Colonic mucosa (tissue), 4 donors: ENCODE measurements at regions not wholly inside any gene's neighbourhood (a gene's known extent, or its start where the extent isn't known, plus 50 kb on each side); places are given as distances from the start of the nearest gene placed in this dataset.

ENCODE experiments used
- DNase-seq: peaks from one replicate; pipeline ENCODE4 v3.0.0-alpha.2; 2020
- H3K27ac ChIP-seq: fragments of 200-600 bp; one replicate; pipeline ENCODE4 v1.8.0; 2021
- H3K27me3 ChIP-seq: fragments of 200-600 bp; one replicate; pipeline ENCODE4 v1.8.0; 2021
- H3K36me3 ChIP-seq: fragments of 200-600 bp; one replicate; pipeline ENCODE4 v1.8.0; 2021
- H3K4me1 ChIP-seq: fragments of 200-600 bp; one replicate; pipeline ENCODE4 v1.8.0; 2021; ENCODE audit warnings: mild to moderate bottlenecking
- H3K4me3 ChIP-seq: fragments of 200-600 bp; one replicate; pipeline ENCODE4 v1.8.0; 2021
- H3K9ac ChIP-seq, 2 donors: one replicate each; pipeline ENCODE4 v1.7.0; 2013; ENCODE audit warnings: control low read depth in 2 of 2, low read depth in 2 of 2, low read length in 2 of 2
- H3K9me3 ChIP-seq: fragments of 200-600 bp; one replicate; pipeline ENCODE4 v1.8.0; 2021
- intact Hi-C: fragments of 100-400 bp; cut with DNase I; formaldehyde crosslinking; loops from one replicate; pipeline ENCODE4 v1.14.1; 2022
- TF ChIP-seq, protein P1 (sequence below): fragments of 200-600 bp; IDR thresholded peaks from one replicate; pipeline ENCODE4 v1.8.0; 2022; ENCODE audit warnings: antibody characterized with exemption, mild to moderate bottlenecking
- donor health status: healthy.
- donor health status: DM: no; HTN: no; CAD: no.
- donor health status: DM: no; HTN: no; CAD: no.

DNA sequence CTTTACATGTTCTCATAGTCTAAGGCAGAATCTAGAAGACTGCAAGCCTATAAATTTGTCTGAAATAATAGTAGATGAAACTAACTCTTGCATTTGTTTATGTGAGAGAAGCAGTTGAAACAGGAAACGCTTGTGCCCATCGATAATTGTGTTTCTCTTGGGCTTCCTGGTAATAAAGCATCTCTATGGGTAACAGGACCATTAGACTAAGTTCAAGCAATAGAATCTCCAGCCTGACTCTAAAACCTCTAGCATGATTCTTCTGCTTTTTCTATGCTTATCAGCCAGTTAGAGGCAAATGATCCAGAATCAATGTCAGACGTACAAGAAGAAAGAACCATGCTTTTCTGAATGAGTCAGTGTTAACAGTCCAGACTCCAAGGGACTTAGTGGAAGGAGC lies 1734.4 kb downstream of the LRRC4C start:
- Histone ChIP-seq H3K36me3 (no peaks in the 10 kb centered on the region), H3K27ac (no peak overlapping the region), H3K4me1 (no peaks in the 10 kb centered on the region), H3K4me3 (no peak overlapping the region), H3K9me3 (no peaks in the 10 kb centered on the region), H3K9ac (no peak overlapping the region), H3K27me3 (no peaks in the 10 kb centered on the region)
- TF ChIP-seq, protein P1, sequence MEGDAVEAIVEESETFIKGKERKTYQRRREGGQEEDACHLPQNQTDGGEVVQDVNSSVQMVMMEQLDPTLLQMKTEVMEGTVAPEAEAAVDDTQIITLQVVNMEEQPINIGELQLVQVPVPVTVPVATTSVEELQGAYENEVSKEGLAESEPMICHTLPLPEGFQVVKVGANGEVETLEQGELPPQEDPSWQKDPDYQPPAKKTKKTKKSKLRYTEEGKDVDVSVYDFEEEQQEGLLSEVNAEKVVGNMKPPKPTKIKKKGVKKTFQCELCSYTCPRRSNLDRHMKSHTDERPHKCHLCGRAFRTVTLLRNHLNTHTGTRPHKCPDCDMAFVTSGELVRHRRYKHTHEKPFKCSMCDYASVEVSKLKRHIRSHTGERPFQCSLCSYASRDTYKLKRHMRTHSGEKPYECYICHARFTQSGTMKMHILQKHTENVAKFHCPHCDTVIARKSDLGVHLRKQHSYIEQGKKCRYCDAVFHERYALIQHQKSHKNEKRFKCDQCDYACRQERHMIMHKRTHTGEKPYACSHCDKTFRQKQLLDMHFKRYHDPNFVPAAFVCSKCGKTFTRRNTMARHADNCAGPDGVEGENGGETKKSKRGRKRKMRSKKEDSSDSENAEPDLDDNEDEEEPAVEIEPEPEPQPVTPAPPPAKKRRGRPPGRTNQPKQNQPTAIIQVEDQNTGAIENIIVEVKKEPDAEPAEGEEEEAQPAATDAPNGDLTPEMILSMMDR = no peak
- intact Hi-C loops = no loop called here
- DNase-seq = no peak

DNA sequence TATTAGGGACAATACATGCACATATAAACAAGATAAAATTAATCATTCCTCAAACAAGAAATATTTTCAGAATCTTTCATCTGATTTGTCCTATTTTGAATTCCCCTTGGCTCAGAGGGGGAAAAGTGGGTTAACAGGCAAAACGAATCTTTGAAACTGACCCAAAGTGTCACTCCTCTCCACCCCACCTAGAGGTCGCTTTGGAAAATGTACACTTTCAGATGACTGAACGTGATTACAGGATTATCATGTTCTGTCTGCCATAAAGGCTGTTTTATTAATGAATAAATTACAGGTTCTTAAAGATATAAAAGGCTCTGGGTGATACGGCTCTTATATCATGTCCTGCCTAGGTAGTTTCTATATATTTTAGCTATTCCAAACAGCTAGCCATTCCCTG lies 1735.0 kb downstream of the LRRC4C start:
- Histone ChIP-seq H3K36me3 (no peaks in the 10 kb centered on the region), H3K27me3 (no peaks in the 10 kb centered on the region), H3K27ac (no peak overlapping the region), H3K4me1 (no peaks in the 10 kb centered on the region), H3K9ac (no peak overlapping the region), H3K9me3 (no peaks in the 10 kb centered on the region), H3K4me3 (no peak overlapping the region)
- intact Hi-C loops = no loop called here
- DNase-seq = no peak
- TF ChIP-seq, protein P1 = no peak

DNA sequence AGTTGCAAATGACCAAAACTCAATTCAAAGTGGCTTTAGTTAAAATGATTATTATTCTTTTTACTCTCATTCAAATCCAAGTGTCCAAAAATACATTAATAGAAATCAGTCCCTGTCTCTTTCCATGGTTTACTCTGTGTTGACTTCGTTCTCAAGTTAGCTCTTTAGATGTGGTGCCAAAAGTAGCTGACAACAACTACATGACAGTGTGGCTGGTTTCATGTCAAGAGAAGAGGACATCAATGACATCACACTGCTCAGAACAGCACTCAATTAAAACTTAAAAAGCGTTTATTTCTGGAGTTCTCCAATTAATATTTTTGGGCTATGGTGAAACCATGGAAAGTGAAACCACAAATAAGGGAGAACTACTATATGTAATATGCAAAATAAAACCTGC lies 1746.9 kb downstream of the LRRC4C start:
- H3K27ac ChIP-seq = no peak overlapping the region
- H3K27me3 ChIP-seq = no peaks in the 10 kb centered on the region
- H3K9me3 ChIP-seq = no peaks in the 10 kb centered on the region
- no peak overlapping the region for H3K4me3 ChIP-seq
- no peaks in the 10 kb centered on the region for H3K4me1 ChIP-seq
- no peak for DNase-seq
- no peak overlapping the region for H3K9ac ChIP-seq
- no peaks in the 10 kb centered on the region for H3K36me3 ChIP-seq
- intact Hi-C loops = no loop called here
- TF ChIP-seq, protein P1 = no peak

DNA sequence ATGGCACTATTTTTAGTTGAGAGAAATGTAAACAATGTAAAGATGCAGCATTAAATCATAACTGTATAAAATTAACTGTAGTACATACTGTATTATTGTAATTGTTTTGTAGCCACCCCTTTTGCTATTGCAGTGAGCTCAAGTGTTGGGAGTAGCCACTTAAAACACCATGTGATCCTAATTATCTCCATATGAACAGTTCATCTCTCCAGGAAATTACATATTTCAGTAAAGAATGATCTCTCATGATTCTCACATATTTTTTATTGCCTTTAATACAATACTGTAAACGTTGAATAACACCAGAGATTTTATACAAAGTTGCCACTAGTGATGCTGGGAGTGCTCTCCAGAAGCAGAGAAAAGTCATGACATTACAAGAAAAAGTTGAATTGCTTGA lies 1768.6 kb downstream of the LRRC4C start:
- Histone ChIP-seq H3K36me3 (no peaks in the 10 kb centered on the region), H3K27me3 (no peaks in the 10 kb centered on the region), H3K4me1 (no peaks in the 10 kb centered on the region), H3K4me3 (no peak overlapping the region), H3K9ac (no peak overlapping the region), H3K9me3 (no peaks in the 10 kb centered on the region), H3K27ac (no peak overlapping the region)
- DNase-seq = no peak
- intact Hi-C loops = no loop called here
- TF ChIP-seq, protein P1 = no peak

DNA sequence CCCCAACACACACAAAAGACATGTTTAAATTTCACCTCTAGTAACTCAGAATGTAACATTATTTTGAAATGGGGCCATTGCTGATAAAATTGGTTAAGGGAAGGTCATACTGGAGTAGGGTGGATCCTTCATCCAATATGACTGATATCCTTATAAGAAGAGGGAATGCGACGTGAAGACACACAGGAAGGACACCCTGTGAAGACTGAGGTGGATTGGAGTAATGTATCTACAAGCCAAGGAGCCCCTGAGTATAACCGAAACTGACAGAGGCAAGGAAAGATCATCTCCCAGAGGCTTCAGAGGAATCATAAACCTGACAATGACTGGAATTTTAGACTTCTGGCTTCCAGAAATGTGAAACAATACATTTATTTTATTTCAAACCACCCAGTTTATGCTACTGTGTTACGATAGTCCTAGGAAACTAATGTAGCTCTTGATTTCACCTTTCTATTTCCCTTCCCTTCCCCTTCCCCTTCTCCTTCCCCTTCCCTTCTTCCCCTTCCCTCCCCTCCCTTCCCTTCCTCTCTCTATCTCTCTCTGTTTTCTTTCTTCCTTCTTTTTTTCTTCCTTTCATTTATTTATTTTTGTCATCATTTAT lies 1775.4 kb downstream of the LRRC4C start:
- Histone ChIP-seq H3K4me1 (no peaks in the 10 kb centered on the region), H3K27ac (no peak overlapping the region), H3K4me3 (no peak overlapping the region), H3K36me3 (no peaks in the 10 kb centered on the region), H3K9ac (no peak overlapping the region), H3K9me3 (no peaks in the 10 kb centered on the region), H3K27me3 (no peaks in the 10 kb centered on the region)
- TF ChIP-seq, protein P1 = no peak
- intact Hi-C loops = no loop called here
- DNase-seq = no peak
